ENCODE measurements at regions not wholly inside any gene's neighbourhood (a gene's known extent, or its start where the extent isn't known, plus 50 kb on each side); places are given as distances from the start of the nearest gene placed in this dataset.
"Not testable (repeated sequence)": the region's sequence is repeated elsewhere in the genome, so short reads cannot be mapped to it uniquely, and the experiment has no call there.

- no peak for DNase-seq (ENCODE audit: extremely low read depth, low read depth)
These were observed 136.1 kb upstream of the WDFY3 start for GRCh38 chr4:85102606-85103005.

GRCh38 chr4:85106166-85106565, 139.7 kb upstream of the WDFY3 start:
- no peak for DNase-seq (ENCODE audit: extremely low read depth, low read depth)

- no peak for DNase-seq (ENCODE audit: extremely low read depth, low read depth)
These were observed 140.4 kb upstream of the WDFY3 start for GRCh38 chr4:85106805-85107336.

- DNase-seq (ENCODE audit: extremely low read depth, low read depth), result no peak
These were observed 141.1 kb upstream of the WDFY3 start for GRCh38 chr4:85107553-85107952.

- DNase-seq (ENCODE audit: extremely low read depth, low read depth), result no peak
These were observed 147.2 kb upstream of the WDFY3 start for GRCh38 chr4:85113706-85114105.

- DNase-seq (ENCODE audit: extremely low read depth, low read depth), result no peak
These were observed 148.0 kb upstream of the WDFY3 start for GRCh38 chr4:85114526-85114925.

- DNase-seq (ENCODE audit: extremely low read depth, low read depth), result no peak
These were observed 149.5 kb upstream of the WDFY3 start for GRCh38 chr4:85116008-85116407.

GRCh38 chr4:85125688-85126087, 159.2 kb upstream of the WDFY3 start:
- no peak for DNase-seq (ENCODE audit: extremely low read depth, low read depth)

- no peak for DNase-seq (ENCODE audit: extremely low read depth, low read depth)
These were observed 160.6 kb upstream of the WDFY3 start for GRCh38 chr4:85126991-85127591.

GRCh38 chr4:85127653-85128052, 161.2 kb upstream of the WDFY3 start:
- peak; percentile 9 for DNase-seq (ENCODE audit: extremely low read depth, low read depth)

GRCh38 chr4:85128246-85129204, 162.0 kb upstream of the WDFY3 start:
- no peak for DNase-seq (ENCODE audit: extremely low read depth, low read depth)

GRCh38 chr4:85129354-85130125, 163.1 kb upstream of the WDFY3 start:
- not testable (repeated sequence) for DNase-seq (ENCODE audit: extremely low read depth, low read depth)

- no peak for DNase-seq (ENCODE audit: extremely low read depth, low read depth)
These were observed 165.6 kb upstream of the WDFY3 start for GRCh38 chr4:85132117-85132516.

GRCh38 chr4:85132570-85132969, 166.1 kb upstream of the WDFY3 start:
- DNase-seq (ENCODE audit: extremely low read depth, low read depth), result no peak

- not testable (repeated sequence) for DNase-seq (ENCODE audit: extremely low read depth, low read depth)
These were observed 173.3 kb upstream of the WDFY3 start for GRCh38 chr4:85139749-85140148.

GRCh38 chr4:85142451-85142850, 176.0 kb upstream of the WDFY3 start:
- no peak for DNase-seq (ENCODE audit: extremely low read depth, low read depth)

GRCh38 chr4:85147481-85148076, 181.1 kb upstream of the WDFY3 start:
- peak; percentile 56 for DNase-seq (ENCODE audit: extremely low read depth, low read depth)

GRCh38 chr4:85149676-85150075, 183.2 kb upstream of the WDFY3 start:
- no peak for DNase-seq (ENCODE audit: extremely low read depth, low read depth)

- DNase-seq (ENCODE audit: extremely low read depth, low read depth), result no peak
These were observed 184.9 kb upstream of the WDFY3 start for GRCh38 chr4:85151371-85151770.

GRCh38 chr4:85151786-85152185, 185.3 kb upstream of the WDFY3 start:
- no peak for DNase-seq (ENCODE audit: extremely low read depth, low read depth)

- no peak for DNase-seq (ENCODE audit: extremely low read depth, low read depth)
These were observed 186.0 kb upstream of the WDFY3 start for GRCh38 chr4:85152480-85152879.

Measured in NCI-H460 (cell line).